ES-I3 (cell line): ENCODE measurements at regions not wholly inside any gene's neighbourhood (a gene's known extent, or its start where the extent isn't known, plus 50 kb on each side); places are given as distances from the start of the nearest gene placed in this dataset.

Experiments used
- H3K36me3 ChIP-seq: 2 replicates; pipeline ENCODE4 v1.6.1; 2013; ENCODE audit warnings: mild to moderate bottlenecking, low read length, control low read depth, moderate library complexity; ENCODE audit not compliant: insufficient read depth
- H3K4me1 ChIP-seq: 2 replicates; pipeline ENCODE4 v1.6.1; 2013; ENCODE audit warnings: mild to moderate bottlenecking, control low read depth, low read length; ENCODE audit not compliant: insufficient read depth
- H3K9ac ChIP-seq: 2 replicates; pipeline ENCODE4 v1.6.1; 2013; ENCODE audit warnings: low read depth, mild to moderate bottlenecking, low read length, moderate library complexity
- H3K9me3 ChIP-seq: 2 replicates; pipeline ENCODE4 v1.6.1; 2013; ENCODE audit warnings: mild to moderate bottlenecking, low read length, moderate library complexity; ENCODE audit not compliant: control insufficient read depth, insufficient read depth

DNA sequence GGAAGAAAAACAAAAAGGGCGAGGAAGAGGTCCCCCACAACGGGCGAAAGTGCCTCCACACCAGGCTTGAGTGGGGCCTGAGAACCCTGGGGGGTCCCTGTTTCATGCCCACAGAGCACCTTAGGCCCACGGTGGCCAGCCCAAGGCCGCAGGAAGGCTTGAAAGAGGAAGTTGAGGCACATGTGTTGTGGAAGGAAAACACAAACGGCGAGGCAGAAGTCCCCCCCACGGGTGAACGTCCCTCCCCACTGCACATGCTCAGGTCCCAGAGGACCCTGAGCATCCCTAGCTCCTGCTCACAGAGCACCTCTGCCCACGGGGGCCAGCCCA, 371.5 kb downstream of the ALG10 start:
- no peaks in the 10 kb centered on the region for H3K4me1 ChIP-seq
- H3K9ac ChIP-seq = no peak overlapping the region
- no peaks in the 10 kb centered on the region for H3K36me3 ChIP-seq
- H3K9me3 ChIP-seq = no peaks in the 10 kb centered on the region

DNA sequence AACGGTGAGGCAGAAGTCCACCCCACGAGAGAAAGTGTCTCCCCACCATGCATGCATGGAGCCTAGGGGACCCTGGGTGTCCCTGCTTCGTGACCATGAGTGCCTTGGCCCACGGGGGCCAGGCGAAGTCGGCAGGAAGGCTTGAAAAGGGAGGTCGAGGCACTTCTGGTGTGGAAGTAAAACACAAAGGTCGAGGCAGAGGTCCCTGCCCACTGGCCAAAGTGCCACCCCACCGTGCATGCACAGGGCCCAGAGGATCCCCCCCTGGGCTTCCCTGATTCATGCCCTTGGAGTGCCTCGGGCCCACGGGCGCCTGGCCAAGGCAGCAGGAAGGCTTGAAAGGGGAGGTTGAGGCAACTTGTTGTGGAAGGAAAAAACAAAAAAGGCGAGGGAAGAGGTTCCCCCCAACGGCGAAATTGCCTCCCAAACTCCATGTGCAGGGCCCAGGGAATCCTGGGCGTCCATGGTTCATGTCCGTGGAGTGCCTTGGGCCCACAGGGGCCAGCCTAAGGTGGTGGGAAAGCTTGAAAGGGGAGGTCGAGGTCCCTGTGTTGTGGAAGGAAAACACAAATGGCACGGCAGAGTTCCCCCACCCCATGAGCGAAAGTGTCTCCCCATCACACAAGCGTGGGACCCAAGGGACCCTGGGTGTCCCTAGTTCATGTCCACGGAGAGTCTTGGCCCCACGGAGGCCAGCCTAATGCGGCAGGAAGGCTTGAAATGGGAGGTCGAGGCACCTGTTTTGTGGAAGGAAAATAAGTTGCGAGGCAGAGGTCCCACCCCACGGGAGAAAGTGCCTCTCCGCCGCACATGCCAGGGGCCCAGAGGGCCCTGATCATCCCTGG, 372.1 kb downstream of the ALG10 start:
- no peaks in the 10 kb centered on the region for H3K4me1 ChIP-seq
- no peaks in the 10 kb centered on the region for H3K9me3 ChIP-seq
- H3K9ac ChIP-seq = no peak overlapping the region
- no peaks in the 10 kb centered on the region for H3K36me3 ChIP-seq

DNA sequence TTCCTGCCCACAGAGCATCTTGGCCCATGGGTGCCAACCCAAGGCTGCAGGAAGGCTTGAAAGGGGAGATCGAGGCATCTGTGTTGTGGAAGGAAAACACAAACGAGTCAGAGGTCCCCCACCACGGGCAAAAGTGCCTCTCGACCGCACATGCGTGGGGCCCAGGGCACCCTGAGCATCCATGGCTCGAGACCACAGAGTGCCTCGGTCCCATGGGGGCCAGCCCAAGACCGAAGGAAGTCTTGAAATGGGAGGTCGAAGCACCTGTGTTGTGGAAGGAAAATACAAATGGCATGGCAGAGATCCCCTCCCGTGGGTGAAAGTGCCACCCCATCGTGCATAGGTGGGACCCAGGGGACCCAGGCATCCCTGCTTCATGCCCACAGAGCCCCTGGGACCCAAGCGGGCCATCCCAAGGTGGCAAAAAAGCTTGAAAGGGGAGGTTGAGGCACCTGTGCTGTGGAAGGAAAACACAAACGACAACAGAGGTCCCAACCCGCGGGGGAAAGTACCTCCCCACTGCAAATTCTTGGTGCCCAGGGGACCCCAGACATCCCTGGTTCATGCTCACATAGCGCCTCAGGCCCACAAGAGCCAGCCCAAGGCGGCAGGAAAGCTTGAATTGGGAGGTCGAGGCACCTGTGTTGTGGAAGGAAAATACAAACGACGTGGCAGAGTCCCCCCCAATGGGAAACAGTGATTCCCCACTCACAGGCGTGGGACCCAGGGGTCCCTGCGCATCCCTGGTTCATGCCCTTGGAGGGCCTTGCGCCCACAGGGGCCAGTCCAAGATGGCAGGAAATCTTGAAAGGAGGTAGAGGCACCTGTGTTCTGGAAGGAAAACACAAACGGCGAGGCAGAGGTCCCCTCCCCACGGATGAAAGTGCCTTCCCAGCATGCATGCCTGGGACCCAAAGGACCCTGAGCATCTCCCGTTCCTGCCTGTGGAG, 373.0 kb downstream of the ALG10 start:
- Histone ChIP-seq H3K9ac (no peak overlapping the region), H3K4me1 (no peaks in the 10 kb centered on the region), H3K36me3 (no peaks in the 10 kb centered on the region), H3K9me3 (no peaks in the 10 kb centered on the region)

DNA sequence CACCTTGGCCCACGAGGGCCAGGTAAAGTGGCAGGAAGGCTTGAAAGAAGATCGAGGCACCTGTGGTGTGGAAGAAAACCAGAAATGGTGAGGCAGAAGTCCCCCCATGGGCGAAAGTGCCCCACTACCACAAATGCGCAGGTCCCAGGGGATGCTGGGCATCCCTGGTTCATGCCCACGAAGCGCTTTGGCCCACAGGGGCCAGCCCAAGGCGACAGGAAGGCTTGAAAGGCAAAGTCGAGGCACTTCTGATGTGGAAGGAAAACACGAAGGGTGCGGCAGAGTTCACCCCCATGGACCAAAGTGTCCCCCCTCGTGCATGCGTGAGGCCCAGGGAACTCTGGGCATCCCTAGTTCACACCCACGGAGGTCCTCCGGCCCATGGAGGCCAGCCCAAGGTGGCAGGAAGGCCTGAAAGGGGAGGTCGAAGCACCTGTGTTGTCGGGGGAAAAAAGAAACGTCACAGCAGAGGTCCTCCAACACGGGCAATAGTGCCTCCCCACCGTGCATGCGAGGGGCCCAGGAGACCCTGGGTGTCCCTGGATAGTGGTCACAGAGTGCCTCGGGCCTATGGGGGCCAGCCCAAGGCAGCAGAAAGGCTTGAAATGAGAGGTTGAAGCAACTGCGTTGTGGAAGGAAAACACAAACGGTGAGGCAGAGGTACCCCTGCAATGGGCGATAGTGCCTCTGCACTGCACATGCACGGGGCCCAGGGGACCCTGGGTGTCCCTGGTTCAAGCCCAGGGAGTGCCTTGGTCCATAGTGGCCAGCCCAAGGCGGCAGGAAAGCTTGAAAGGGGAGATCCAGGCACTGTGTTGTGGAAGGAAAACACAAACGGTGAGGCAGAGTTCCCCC, 373.9 kb downstream of the ALG10 start:
- Histone ChIP-seq H3K9me3 (no peaks in the 10 kb centered on the region), H3K36me3 (no peaks in the 10 kb centered on the region), H3K9ac (no peak overlapping the region), H3K4me1 (no peaks in the 10 kb centered on the region)

DNA sequence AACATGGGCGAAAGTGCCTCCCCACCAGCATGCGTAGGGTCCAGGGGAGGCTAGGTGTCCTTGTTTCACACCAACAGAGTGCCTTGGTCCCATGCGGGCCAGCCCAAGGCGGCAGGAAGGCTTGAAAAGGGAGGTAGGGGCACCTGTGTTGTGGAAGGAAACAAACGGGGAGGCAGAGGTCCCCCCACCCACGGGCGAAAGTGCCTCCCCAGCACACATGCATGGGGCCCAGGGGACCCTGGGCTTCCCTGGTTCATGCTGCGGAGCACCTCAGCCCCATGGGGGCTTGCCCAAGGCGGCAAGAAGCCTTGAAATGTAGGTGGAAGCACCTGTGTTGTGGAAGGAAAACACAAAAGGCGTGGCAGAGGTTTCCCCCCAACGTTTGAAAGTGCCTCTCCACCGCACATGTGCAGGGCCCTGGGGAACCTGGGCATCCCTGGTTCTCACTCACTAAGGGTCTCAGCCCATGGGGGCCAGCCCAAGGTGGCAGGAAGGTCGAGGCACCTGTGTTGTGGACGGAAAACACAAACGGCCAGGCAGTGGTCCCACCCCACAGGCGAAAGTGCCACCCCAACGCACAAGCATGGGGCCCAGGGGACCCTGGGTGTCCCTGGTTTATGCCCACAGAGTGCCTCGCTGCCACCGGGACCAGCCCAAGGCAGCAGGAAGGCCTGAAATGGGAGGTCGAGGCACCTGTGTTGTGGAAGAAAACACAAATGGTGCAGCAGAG, 374.7 kb downstream of the ALG10 start:
- Histone ChIP-seq H3K9ac (no peak overlapping the region), H3K36me3 (no peaks in the 10 kb centered on the region), H3K4me1 (no peaks in the 10 kb centered on the region), H3K9me3 (no peaks in the 10 kb centered on the region)

DNA sequence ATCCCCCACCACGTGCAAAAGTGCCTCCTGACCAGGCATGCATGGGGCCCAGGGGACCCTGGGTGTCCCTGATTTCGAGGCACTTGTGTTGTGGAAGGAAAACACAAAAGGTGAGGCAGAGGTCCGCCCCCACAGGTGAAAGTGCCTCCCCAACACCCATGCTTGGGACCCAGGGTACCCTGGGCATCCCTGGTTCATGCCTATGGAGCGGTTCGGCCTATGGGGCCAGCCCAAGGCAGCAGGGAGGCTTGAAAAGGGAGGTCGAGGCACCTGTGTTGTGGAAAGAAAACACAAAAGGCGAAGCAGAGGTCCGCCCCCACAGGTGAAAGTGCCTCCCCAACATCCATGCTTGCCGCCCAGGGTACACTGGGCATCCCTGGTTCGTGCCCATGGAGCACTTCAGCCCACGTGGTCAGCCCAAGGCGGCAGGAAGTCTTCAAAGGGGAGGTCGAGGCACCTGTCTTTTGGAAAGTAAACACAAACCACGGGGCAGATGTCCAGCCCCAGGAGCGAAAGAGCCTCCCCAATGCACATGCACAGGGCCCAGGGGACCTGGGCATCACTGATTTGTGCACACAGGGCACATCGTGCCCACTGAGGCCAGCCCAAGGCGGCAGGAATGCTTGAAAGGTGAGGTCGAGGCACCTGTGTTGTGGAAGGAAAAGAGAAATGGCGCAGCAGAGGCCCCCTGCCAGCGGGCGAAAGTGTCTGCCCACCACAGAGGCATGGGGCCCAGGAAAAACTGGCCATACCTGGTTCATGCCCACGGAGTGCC, 375.5 kb downstream of the ALG10 start:
- no peak overlapping the region for H3K9ac ChIP-seq
- no peaks in the 10 kb centered on the region for H3K9me3 ChIP-seq
- H3K36me3 ChIP-seq = no peaks in the 10 kb centered on the region
- H3K4me1 ChIP-seq = no peaks in the 10 kb centered on the region

DNA sequence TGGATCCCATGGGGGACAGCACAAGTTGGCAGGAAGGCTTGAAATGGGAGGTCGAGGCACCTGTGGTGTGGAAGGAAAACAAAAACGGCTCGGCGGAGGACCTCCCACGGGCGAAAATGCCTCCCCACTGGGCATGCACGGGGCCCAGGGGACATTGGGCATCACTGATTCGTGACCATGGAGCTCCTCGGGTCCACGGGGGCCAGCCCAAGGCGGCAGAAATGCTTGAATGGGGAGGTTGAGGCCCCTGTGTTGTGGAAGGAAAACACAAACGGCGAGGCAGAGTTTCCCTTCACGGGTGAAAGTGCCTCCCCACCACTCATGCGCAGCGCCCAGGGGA, 376.0 kb downstream of the ALG10 start:
- no peaks in the 10 kb centered on the region for H3K9me3 ChIP-seq
- H3K36me3 ChIP-seq = no peaks in the 10 kb centered on the region
- H3K9ac ChIP-seq = no peak overlapping the region
- no peaks in the 10 kb centered on the region for H3K4me1 ChIP-seq

DNA sequence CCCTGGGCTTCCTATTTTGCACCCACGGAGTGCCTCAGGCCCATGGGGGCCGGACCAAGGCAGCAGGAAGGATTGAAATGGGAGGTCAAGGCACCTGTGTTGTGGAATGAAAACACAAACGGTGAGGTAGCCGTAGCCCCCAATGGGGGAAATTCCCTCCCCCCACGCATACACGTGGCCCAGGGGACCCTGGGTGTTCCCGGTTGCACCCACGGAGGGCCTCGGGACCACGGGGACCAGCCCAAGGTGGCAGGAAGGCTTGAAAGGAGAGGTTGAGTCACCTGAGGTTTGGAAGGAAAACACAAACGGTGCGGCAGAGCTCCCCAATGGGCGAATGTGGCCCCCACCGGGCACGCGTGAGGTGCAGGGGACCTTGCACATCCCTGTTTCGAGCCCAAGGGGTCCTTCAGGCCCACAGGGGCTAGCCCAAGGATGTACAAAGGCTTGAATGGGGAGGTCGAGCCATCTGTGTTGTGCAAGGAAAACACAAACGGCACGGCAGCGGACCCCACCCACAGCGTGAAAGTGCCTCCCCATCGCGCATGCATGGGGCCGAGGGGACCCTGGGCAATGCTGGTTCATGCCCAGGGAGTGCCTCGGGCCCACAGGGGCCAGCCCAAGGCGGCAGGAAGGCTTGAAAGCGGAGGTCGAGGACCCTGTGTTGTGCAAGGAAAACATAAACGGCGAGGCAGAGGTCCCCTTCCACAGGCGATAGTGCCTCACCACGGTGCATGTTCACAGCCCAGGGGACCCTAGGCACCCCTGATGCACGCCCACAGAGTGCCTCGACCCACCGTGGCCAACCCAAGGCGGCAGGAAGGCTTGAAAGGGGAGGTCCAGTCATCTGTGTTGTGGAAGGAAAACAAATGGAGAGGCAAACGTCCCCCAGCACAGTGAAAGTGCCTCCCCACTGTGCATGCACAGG, 376.7 kb downstream of the ALG10 start:
- no peaks in the 10 kb centered on the region for H3K36me3 ChIP-seq
- no peaks in the 10 kb centered on the region for H3K4me1 ChIP-seq
- H3K9me3 ChIP-seq = no peaks in the 10 kb centered on the region
- H3K9ac ChIP-seq = no peak overlapping the region

DNA sequence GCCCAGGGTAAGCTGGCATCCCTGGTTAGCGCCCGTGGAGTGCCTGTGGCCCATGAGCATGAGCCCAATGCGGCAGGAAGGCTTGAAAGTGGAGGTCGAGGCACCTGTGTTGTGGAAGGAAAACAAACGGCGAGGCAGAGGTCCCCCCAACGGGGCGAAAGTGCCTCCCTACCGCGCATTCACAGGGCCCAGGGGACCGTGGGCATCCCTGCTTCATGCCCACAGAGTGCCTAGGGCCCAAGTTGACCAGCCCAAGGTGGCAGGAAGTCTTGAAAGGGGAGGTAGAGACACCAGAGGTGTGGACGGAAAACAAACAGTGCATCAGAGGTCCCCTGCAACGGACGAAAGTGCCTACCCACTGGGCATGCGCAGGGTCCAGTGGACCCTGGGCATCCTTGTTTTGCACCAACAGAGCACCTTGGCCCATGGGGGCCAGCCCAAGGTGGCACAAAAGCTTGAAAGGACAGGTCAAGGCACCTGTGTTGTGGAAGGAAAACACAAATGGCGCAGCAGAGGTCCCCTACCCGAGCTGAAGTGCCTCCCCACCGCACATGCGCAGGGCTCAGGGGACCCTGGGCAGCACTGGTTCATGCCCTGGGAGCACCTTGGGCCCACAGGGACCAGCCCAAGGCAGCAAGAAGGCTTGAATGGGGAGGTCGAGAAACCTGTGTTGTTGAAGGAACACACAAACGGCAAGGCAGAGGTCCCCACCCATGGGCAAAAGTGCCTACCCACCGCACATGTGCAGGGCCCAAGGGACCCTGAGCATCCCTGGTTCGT, 377.5 kb downstream of the ALG10 start:
- no peaks in the 10 kb centered on the region for H3K4me1 ChIP-seq
- no peaks in the 10 kb centered on the region for H3K9me3 ChIP-seq
- no peaks in the 10 kb centered on the region for H3K36me3 ChIP-seq
- H3K9ac ChIP-seq = no peak overlapping the region

DNA sequence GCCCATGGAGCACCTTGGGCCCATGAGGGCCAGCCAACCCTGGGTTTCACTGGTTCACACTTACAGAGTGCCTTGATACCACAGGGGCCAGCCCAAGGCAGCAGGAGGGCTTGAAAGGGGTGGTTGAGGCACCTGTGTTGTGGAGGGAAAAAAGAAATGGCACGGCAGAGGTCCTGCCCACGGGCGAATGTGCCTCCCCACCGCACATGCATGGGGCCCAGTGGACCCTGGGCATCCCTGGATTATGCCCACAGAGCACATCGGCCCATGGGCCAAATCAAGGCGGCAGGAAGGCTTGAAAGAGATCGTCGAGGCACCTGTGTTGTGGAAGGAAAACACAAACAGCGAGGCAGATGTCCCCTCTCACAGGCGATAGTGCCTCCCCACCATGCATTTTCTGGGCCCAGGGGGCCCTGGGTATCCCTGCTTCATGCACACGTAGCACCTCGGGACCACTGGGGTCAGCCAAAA, 378.1 kb downstream of the ALG10 start:
- Histone ChIP-seq H3K4me1 (no peaks in the 10 kb centered on the region), H3K36me3 (no peaks in the 10 kb centered on the region), H3K9ac (no peak overlapping the region), H3K9me3 (no peaks in the 10 kb centered on the region)

DNA sequence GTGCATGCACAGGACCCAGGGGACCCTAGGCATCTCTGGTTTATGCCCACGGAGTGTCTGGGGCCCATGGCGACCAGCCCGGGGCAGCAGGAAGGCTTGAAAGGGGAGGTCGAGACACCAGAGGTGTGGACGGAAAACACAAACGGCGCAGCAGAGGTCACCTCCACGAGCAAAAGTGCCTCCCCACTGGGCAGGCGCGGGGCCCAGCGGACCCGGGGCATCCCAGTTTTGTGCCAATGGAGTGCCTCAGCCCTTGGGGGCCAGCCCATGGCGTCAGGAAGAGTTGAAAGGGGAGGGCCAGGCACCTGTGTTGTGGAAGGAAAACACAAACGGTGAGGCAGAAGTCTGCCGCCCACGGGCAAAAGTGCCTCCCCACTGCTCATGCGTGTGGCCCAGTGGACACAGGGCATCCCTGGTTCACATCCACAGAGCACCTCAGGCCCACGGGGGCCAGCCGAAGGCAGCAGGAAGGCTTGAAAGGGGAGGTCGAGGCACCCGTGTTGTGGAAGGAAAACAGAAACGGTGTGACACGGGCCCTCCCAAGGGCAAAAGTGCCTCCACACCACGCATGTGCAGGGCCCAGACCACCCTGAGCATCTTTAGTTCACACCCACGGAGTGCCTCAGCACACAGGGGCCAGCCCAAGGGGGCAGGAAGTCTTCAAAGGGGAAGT, 378.8 kb downstream of the ALG10 start:
- Histone ChIP-seq H3K9ac (no peak overlapping the region), H3K9me3 (no peaks in the 10 kb centered on the region), H3K36me3 (no peaks in the 10 kb centered on the region), H3K4me1 (no peaks in the 10 kb centered on the region)
